Liver (tissue), 8 donors: ENCODE measurements at regions not wholly inside any gene's neighbourhood (a gene's known extent, or its start where the extent isn't known, plus 50 kb on each side); places are given as distances from the start of the nearest gene placed in this dataset.

ENCODE experiments used
- DNase-seq: peaks from one replicate; pipeline ENCODE4 v3.0.0-alpha.2; 2017; ENCODE audit warnings: low spot score
- H3K27ac ChIP-seq, 2 donors: one replicate each; pipeline ENCODE4 v1.7.0; 2013; ENCODE audit warnings: inconsistent platforms in 2 of 2, low read length in 2 of 2, control low read depth in 1 of 2, low read depth in 1 of 2, mild to moderate bottlenecking in 1 of 2
- H3K27me3 ChIP-seq, 4 donors: one replicate each; pipeline versions ENCODE4 v1.6.1 to v1.7.0; 2013; ENCODE audit warnings: low read length in 3 of 4, inconsistent platforms in 1 of 4, mild to moderate bottlenecking in 1 of 4, moderate library complexity in 1 of 4; ENCODE audit not compliant: control insufficient read depth in 4 of 4, insufficient read depth in 4 of 4
- H3K36me3 ChIP-seq, 4 donors: one replicate each; pipeline versions ENCODE4 v1.6.1 to v1.7.0; 2013; ENCODE audit warnings: low read length in 3 of 4, mild to moderate bottlenecking in 3 of 4, low read depth in 1 of 4, moderate library complexity in 1 of 4; ENCODE audit not compliant: control insufficient read depth in 4 of 4, insufficient read depth in 3 of 4
- H3K4me1 ChIP-seq, 4 donors: one replicate each; pipeline versions ENCODE4 v1.6.1 to v1.7.0; 2013; ENCODE audit warnings: low read length in 3 of 4, mild to moderate bottlenecking in 3 of 4, moderate library complexity in 1 of 4; ENCODE audit not compliant: control insufficient read depth in 4 of 4, insufficient read depth in 4 of 4
- H3K4me3 ChIP-seq, 3 donors: one replicate each; pipeline versions ENCODE4 v1.6.1 to v1.7.0; 2013; ENCODE audit warnings: low read length in 3 of 3, control low read depth in 1 of 3, low read depth in 1 of 3, mild to moderate bottlenecking in 1 of 3
- H3K9ac ChIP-seq, 2 donors: one replicate each; pipeline ENCODE4 v1.7.0; 2013; ENCODE audit warnings: low read length in 2 of 2, mild to moderate bottlenecking in 2 of 2, moderate library complexity in 2 of 2, control low read depth in 1 of 2, low read depth in 1 of 2
- H3K9me3 ChIP-seq, 4 donors: one replicate each; pipeline versions ENCODE4 v1.6.1 to v1.7.0; 2013; ENCODE audit warnings: low read length in 3 of 4; ENCODE audit not compliant: control insufficient read depth in 4 of 4
- ATF3 ChIP-seq: IDR thresholded peaks from 2 replicates; pipeline ENCODE4 v1.6.1; 2016; ENCODE audit warnings: antibody characterized with exemption
- EGR1 ChIP-seq, 2 donors: IDR thresholded peaks; 2 replicates each; pipeline ENCODE4 v1.6.1; 2016 to 2018; ENCODE audit warnings: antibody characterized with exemption in 2 of 2, low read depth in 2 of 2
- FOXA1 ChIP-seq: IDR thresholded peaks from 2 replicates; pipeline ENCODE4 v1.6.1; 2016; ENCODE audit warnings: antibody characterized with exemption
- FOXA2 ChIP-seq: IDR thresholded peaks from 2 replicates; pipeline ENCODE4 v1.6.1; 2016; ENCODE audit warnings: antibody characterized with exemption
- GABPA ChIP-seq, 2 donors: IDR thresholded peaks in 1 of 2; conservative IDR thresholded peaks in 1 of 2; 2 replicates each; pipeline ENCODE4 v1.6.1; 2016; ENCODE audit warnings: antibody characterized with exemption in 2 of 2, mild to moderate bottlenecking in 1 of 2, moderate library complexity in 1 of 2
- HNF4A ChIP-seq, 2 donors: conservative IDR thresholded peaks; 2 replicates each; pipeline ENCODE4 v1.6.1; 2016; ENCODE audit warnings: antibody characterized with exemption in 2 of 2, mild to moderate bottlenecking in 2 of 2
- HNF4G ChIP-seq: IDR thresholded peaks from 2 replicates; pipeline ENCODE4 v1.6.1; 2016; ENCODE audit warnings: antibody characterized with exemption
- JUND ChIP-seq, 2 donors: IDR thresholded peaks; 2 replicates each; pipeline ENCODE4 v1.6.1; 2016; ENCODE audit warnings: antibody characterized with exemption in 2 of 2
- NR2F2 ChIP-seq: IDR thresholded peaks from 2 replicates; pipeline ENCODE4 v1.6.1; 2016; ENCODE audit warnings: antibody characterized with exemption
- RAD21 ChIP-seq, 2 donors: IDR thresholded peaks; 2 replicates each; pipeline ENCODE4 v1.6.1; 2016; ENCODE audit warnings: antibody characterized with exemption in 2 of 2, mild to moderate bottlenecking in 2 of 2
- RXRA ChIP-seq, 2 donors: IDR thresholded peaks; 2 replicates each; pipeline ENCODE4 v1.6.1; 2017 to 2018; ENCODE audit warnings: antibody characterized with exemption in 2 of 2, mild to moderate bottlenecking in 1 of 2
- TAF1 ChIP-seq: conservative IDR thresholded peaks from 2 replicates; pipeline ENCODE4 v1.6.1; 2016; ENCODE audit warnings: antibody characterized with exemption, mild to moderate bottlenecking
- YY1 ChIP-seq: IDR thresholded peaks from 2 replicates; pipeline ENCODE4 v1.6.1; 2016; ENCODE audit warnings: antibody characterized with exemption, mild to moderate bottlenecking
- ZBTB33 ChIP-seq: IDR thresholded peaks from 2 replicates; pipeline ENCODE4 v1.6.1; 2016; ENCODE audit warnings: antibody characterized with exemption
- WGBS: extraction: QIAGEN DNeasy Blood & Tissue Kit; methylation state at CpG from one replicate; pipeline ENCODE4 v1.1.7; 2013; 5-methylcytosine and 5-hydroxymethylcytosine counted together
- TF ChIP-seq, protein P1 (sequence below): IDR thresholded peaks from 2 replicates; pipeline ENCODE4 v1.6.1; 2016; ENCODE audit warnings: antibody characterized with exemption, mild to moderate bottlenecking
- TF ChIP-seq, protein P2 (sequence below): fragments of 150-350 bp; IDR thresholded peaks from 2 replicates; pipeline ENCODE4 v1.5.1; 2017; ENCODE audit warnings: improper control_type of control experiment, low read depth, low read length; ENCODE audit not compliant: missing input control
- donor health status: healthy.
- donor health status: healthy.
- donor health status: healthy.
- donor health status: healthy.
- donor health status: healthy.

GRCh38 chr9:29126783-29127182 lies 1553.5 kb upstream of the C9orf72 start:
- no peak for TF ChIP-seq HNF4G
- TF ChIP-seq FOXA2: no peak
- no peak for TF ChIP-seq HNF4A (conservative IDR thresholded peaks at IDR 0.05)
- TF ChIP-seq FOXA1: no peak
- TF ChIP-seq, protein P1, sequence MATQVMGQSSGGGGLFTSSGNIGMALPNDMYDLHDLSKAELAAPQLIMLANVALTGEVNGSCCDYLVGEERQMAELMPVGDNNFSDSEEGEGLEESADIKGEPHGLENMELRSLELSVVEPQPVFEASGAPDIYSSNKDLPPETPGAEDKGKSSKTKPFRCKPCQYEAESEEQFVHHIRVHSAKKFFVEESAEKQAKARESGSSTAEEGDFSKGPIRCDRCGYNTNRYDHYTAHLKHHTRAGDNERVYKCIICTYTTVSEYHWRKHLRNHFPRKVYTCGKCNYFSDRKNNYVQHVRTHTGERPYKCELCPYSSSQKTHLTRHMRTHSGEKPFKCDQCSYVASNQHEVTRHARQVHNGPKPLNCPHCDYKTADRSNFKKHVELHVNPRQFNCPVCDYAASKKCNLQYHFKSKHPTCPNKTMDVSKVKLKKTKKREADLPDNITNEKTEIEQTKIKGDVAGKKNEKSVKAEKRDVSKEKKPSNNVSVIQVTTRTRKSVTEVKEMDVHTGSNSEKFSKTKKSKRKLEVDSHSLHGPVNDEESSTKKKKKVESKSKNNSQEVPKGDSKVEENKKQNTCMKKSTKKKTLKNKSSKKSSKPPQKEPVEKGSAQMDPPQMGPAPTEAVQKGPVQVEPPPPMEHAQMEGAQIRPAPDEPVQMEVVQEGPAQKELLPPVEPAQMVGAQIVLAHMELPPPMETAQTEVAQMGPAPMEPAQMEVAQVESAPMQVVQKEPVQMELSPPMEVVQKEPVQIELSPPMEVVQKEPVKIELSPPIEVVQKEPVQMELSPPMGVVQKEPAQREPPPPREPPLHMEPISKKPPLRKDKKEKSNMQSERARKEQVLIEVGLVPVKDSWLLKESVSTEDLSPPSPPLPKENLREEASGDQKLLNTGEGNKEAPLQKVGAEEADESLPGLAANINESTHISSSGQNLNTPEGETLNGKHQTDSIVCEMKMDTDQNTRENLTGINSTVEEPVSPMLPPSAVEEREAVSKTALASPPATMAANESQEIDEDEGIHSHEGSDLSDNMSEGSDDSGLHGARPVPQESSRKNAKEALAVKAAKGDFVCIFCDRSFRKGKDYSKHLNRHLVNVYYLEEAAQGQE: no peak
- no peak for TF ChIP-seq YY1
- no peak for TF ChIP-seq GABPA (IDR thresholded peaks at IDR 0.05 in 1 of 2, conservative IDR thresholded peaks at IDR 0.05 in 1 of 2)
- no peak for TF ChIP-seq RAD21 (IDR thresholded peaks at IDR 0.05)
- TF ChIP-seq TAF1: no peak
- no peak for TF ChIP-seq EGR1 (IDR thresholded peaks at IDR 0.05; ENCODE audit: low read depth in 2 of 2)
- peaks cover 0 to under 1% (median 0%) of the 10 kb centered on the region in 4 donors for H3K9me3 ChIP-seq
- 67% methylated on average over 2 of the region's 2 CpGs for WGBS

DNA sequence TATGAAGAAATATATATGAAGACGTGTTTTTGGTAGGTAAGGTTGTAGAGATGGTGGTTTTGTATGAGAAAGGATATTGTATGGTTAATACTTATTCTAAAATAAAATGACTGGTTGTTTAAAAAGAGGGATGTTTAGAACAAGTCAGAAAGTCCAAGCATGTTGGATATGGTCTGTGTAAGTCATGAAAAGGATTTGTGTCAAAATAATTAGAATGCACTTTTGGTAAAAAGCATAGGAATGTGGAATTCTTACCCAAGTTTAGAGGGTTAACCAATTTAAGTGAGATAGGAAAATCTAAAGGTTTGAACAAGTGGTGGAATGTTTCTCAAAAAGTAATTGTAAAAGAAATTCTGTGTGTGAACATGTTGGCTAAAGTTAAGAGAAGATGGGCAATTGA lies 1556.5 kb upstream of the C9orf72 start:
- Histone ChIP-seq H3K4me1 (no peaks in the 10 kb centered on the region), H3K4me3 (no peak overlapping the region), H3K36me3 (no peaks in the 10 kb centered on the region), H3K9me3 (peaks cover 0 to 3% (median 0%) of the 10 kb centered on the region in 4 donors), H3K9ac (no peak overlapping the region), H3K27me3 (no peaks in the 10 kb centered on the region), H3K27ac (no peak overlapping the region)
- 56% methylated on average over 1 of the region's 1 CpG for WGBS
- no peak for DNase-seq
- TF ChIP-seq FOXA2 (no peak), ATF3 (no peak), HNF4A (conservative IDR thresholded peaks at IDR 0.05) (no peak), HNF4G (no peak), JUND (IDR thresholded peaks at IDR 0.05) (no peak), YY1 (no peak), FOXA1 (no peak), ZBTB33 (no peak), RXRA (IDR thresholded peaks at IDR 0.05) (no peak), NR2F2 (no peak), TAF1 (no peak)
- TF ChIP-seq, protein P2, sequence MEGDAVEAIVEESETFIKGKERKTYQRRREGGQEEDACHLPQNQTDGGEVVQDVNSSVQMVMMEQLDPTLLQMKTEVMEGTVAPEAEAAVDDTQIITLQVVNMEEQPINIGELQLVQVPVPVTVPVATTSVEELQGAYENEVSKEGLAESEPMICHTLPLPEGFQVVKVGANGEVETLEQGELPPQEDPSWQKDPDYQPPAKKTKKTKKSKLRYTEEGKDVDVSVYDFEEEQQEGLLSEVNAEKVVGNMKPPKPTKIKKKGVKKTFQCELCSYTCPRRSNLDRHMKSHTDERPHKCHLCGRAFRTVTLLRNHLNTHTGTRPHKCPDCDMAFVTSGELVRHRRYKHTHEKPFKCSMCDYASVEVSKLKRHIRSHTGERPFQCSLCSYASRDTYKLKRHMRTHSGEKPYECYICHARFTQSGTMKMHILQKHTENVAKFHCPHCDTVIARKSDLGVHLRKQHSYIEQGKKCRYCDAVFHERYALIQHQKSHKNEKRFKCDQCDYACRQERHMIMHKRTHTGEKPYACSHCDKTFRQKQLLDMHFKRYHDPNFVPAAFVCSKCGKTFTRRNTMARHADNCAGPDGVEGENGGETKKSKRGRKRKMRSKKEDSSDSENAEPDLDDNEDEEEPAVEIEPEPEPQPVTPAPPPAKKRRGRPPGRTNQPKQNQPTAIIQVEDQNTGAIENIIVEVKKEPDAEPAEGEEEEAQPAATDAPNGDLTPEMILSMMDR: no peak

More at GRCh38 chr9:29126783-29127182, 1553.5 kb upstream of the C9orf72 start:
- Histone ChIP-seq H3K4me1 (no peaks in the 10 kb centered on the region), H3K4me3 (no peak overlapping the region), H3K27ac (no peak overlapping the region), H3K36me3 (no peaks in the 10 kb centered on the region), H3K27me3 (no peaks in the 10 kb centered on the region), H3K9ac (no peak overlapping the region)
- no peak for DNase-seq
